Endothelial cell of umbilical vein (primary cell): ENCODE measurements at regions not wholly inside any gene's neighbourhood (a gene's known extent, or its start where the extent isn't known, plus 50 kb on each side); places are given as distances from the start of the nearest gene placed in this dataset.

Source experiments
- CTCF ChIP-seq, 2 donors: IDR thresholded peaks; 1 replicate in 1 of 2; 2 replicates in 1 of 2; pipeline ENCODE4 v1.5.1; 2011; ENCODE audit warnings: low read length in 2 of 2, mild to moderate bottlenecking in 2 of 2, moderate library complexity in 2 of 2, control low read depth in 1 of 2, inconsistent platforms in 1 of 2, low read depth in 1 of 2; ENCODE audit not compliant: insufficient read depth in 1 of 2; ENCODE audit errors: extremely low read depth in 1 of 2
- EZH2 ChIP-seq: IDR thresholded peaks from 2 replicates; pipeline ENCODE4 v1.6.1; 2012; ENCODE audit warnings: borderline replicate concordance, low read depth, mild to moderate bottlenecking, moderate library complexity, low read length, inconsistent platforms; ENCODE audit not compliant: severe bottlenecking
- GATA2 ChIP-seq: IDR thresholded peaks from 2 replicates; pipeline ENCODE4 v1.7.0; 2011; ENCODE audit warnings: low read depth, mild to moderate bottlenecking, moderate library complexity, mixed read lengths, low read length; ENCODE audit not compliant: insufficient read length, insufficient read depth
- POLR2AphosphoS5 ChIP-seq: IDR thresholded peaks from 2 replicates; pipeline ENCODE4 v1.6.1; 2012; ENCODE audit warnings: low read depth, mild to moderate bottlenecking, control low read depth, low read length, moderate library complexity; ENCODE audit not compliant: insufficient read depth

GRCh38 chr6:121008553-121008952 is 325.7 kb downstream of the TBC1D32 start:
- TF ChIP-seq GATA2 = no peak
- no peak for TF ChIP-seq CTCF (IDR thresholded peaks at IDR 0.05; ENCODE audit: extremely low read depth in 1 of 2, insufficient read depth in 1 of 2, low read depth in 1 of 2, low read length in 2 of 2)
- TF ChIP-seq POLR2AphosphoS5 = no peak
- no peak for TF ChIP-seq EZH2
